HG02759 (cell line): ENCODE measurements at regions not wholly inside any gene's neighbourhood (a gene's known extent, or its start where the extent isn't known, plus 50 kb on each side); places are given as distances from the start of the nearest gene placed in this dataset.
"Not testable (repeated sequence)": the region's sequence is repeated elsewhere in the genome, so short reads cannot be mapped to it uniquely, and the experiment has no call there.

Source experiments
- ATAC-seq: cut with Tn5 transposase; IDR thresholded peaks from one replicate; pipeline ENCODE4 v1.9.1; 2021; ENCODE audit warnings: mild to moderate bottlenecking, moderate library complexity; ENCODE audit not compliant: unreplicated experiment

DNA sequence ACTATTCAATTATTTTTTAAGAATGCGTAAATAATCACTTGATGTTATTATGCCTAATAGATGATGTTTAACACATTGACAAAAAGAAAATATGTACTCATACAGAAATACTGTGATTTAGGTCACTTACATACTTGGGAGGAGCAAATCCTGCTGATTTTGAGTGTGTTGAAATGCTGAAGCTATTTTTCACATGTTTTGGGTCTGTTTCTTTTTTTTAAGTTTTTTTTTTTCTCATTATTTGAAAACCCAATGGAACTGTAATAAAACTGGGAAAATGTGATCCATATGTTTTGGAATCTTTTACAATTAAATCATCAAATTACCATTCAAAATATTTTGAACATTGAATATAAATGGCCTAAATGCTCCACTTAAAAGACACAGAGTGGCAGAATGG, 366.2 kb upstream of the ADAMTS5 start:
- no peak for ATAC-seq

DNA sequence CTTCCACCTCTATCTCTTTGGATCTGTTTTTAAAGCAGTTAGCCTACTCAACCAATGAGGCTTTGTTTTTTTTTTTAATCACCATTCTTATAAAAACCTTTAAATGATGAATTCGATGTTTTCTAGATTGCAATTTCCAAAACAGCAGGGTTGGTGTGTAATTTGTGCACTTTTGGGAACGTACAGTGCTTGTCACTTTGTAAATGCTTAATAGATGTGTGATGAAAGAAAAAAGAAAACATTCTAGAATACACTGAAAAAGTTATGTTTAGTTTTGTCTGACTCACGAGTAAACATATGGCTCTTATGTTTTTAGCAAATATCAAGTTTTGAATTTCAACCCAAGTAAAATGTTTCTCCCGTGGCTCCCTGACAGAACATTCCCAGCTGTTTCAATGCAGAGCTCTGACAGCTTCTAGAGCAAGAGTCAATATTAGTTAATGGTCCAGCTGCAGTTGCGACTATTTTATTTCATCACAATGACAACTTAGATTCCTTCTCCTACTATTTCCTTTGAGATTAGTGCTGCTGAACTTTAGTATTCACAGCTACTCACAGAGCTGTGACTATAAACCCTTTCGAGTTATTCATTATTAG, 362.5 kb upstream of the ADAMTS5 start:
- no peak for ATAC-seq

DNA sequence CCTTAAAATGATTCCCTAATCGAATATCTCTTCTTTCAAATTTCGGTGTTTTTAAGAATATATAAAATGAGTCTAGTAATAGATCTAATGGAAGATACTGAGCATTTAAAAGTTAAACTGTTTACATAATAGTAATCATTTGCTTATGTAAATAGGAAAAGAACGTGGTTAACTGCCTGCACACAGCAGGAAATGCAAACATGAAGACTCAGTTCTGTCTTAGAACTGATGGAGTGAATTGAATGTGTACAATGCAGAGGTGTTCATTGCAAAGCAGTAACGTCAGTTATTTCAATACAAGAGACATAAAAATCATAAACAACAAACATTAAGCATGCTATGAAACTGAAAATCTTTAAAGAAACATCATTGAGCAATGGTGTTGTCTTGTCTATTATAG, 359.4 kb upstream of the ADAMTS5 start:
- ATAC-seq, result no peak

GRCh38 chr21:27323331-27323730, 356.4 kb upstream of the ADAMTS5 start:
- ATAC-seq, result no peak

GRCh38 chr21:27321791-27322190, 354.9 kb upstream of the ADAMTS5 start:
- no peak for ATAC-seq

GRCh38 chr21:27320868-27321267, 354.0 kb upstream of the ADAMTS5 start:
- ATAC-seq, result no peak

DNA sequence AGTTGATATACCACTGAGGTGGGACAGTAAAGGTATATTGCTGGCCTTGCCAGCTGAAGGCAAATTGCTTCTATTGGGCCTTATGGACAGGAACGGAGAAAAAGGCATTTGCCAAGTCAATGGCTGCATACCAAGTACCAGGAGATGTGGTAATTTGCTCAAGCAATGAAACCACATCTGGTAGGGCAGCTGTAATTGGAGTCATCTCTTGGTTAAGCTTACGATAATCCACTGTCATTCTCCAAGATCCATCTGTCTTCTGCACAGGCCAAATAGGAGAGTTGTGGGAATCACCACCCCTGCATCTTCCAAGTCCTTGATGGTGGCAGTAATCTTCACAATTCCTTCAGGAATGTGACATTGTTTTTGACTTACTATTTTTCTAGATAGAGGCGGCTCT, 350.7 kb upstream of the ADAMTS5 start:
- ATAC-seq, result not testable (repeated sequence)

DNA sequence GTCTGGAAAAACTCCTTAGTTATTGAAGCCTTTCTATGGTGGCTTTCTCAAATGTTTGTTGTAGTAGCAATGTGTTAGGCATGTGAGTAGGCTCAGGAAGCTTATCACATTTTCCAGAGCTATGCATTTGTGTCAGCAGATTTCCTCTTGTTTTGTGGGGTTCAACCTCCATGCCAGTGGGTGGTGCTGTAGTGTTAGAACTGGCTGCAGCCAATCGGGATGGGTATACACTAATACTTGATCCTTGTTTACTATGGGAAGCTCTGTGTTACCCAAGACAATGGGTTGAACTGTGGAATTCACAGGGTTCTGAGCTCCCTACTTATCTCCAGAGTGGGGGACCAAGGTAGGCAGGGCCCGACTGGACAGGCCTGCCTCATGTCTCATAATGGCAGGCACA, 348.5 kb upstream of the ADAMTS5 start:
- no peak for ATAC-seq

DNA sequence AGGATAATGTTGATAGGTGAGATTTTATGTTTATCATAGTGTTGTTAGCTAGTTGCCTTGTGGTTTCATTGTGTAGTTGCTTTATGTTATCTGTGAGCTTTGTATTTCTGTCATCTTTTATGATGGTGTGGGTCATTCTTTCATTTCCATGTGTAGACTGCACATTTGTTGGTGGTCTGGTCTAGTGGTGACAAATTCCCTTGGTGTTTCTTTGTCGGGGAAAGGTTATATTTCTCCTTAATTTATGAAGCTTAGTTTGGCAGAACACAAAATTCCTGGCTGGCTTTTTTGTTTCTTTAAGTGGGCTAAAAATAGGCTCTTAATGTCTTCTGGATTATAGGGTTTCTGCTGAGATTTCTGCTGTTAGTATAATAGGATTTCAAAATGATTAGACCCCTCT, 347.2 kb upstream of the ADAMTS5 start:
- ATAC-seq, result no peak

DNA sequence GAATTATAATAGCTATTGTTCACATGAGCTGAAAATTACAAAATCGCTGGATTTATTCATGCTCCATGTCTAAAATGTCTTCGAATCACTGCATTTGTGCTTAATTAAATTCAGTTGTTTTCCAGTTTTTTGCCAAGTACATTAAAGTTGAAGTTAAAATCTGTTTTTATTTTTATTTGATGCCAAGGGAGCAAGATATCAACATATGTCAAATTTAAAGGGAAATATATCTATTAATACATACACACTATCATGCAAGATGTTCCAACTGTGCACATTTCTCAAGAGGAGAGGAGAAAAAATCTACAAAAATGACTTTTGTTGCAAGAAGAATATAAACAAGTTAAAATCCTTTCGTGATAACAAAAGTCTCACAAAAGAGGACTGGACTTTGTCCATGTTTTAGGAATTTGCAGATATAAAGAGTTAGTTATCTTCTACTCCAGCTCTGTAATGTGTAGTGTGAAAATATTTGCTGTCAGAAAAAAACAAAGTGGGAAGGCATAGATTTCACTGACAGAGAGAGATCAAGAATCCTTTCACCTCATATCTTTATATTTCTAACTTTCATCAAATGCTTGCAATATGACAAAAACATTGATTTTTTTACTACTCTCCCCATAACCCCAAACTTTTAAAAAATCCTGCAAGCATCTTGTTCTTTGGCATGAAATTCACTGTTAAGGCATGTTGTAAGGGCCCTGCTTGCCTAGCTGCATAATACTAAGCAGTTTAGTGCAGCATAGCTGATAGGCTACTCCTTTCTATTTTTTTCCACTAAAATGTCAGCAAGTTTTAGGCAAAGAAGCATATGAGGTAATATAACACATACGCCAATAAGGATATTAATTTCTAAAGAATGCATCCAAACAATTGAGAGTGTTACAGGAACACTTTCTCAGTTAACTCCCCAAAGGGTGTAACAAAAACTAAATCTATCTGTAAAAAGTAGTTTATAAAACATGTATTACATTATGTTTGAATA, 340.2 kb upstream of the ADAMTS5 start:
- ATAC-seq, result no peak

- no peak for ATAC-seq
Measured at GRCh38 chr21:27306206-27306605, 339.3 kb upstream of the ADAMTS5 start.

GRCh38 chr21:27301220-27301619, 334.3 kb upstream of the ADAMTS5 start:
- ATAC-seq, result no peak

DNA sequence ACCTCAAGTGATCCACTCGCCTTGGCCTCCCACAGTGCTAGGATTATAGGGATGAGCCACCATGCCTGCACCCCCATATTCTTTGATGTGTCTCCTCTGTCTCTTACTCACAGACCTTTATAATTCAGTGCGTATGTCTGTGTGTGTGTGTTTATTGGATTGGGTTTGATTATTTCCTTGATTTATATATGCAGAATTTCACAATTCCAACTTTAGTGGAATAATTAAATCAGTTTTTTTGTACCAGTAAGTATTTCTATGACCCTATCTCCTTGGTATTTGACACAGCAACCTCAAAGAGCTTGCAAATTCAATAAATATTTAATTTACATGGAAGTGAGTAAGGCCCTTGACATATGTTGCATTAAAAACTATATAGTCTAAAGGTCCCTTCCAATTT, 333.9 kb upstream of the ADAMTS5 start:
- ATAC-seq, result no peak

- no peak for ATAC-seq
Measured at GRCh38 chr21:27298465-27298864, 331.6 kb upstream of the ADAMTS5 start.

DNA sequence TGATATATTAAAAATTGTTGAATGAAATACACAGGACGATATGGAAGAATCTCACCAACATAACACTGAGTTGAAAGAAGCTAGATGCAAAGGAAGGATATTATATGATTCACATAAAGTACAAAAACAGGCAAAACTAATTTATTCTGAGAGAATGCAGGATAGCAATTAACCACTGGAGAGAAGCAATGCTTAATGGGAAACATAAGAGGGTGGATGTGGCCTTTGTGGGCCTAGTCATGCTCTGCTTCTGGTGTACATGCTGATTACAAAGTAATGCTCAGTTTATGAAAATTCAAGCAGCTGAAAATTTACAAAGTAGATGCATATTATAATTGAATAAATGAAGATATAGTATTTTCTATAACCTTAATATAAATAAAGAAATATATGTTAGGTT, 326.4 kb upstream of the ADAMTS5 start:
- no peak for ATAC-seq

GRCh38 chr21:27292783-27293182, 325.9 kb upstream of the ADAMTS5 start:
- no peak for ATAC-seq

DNA sequence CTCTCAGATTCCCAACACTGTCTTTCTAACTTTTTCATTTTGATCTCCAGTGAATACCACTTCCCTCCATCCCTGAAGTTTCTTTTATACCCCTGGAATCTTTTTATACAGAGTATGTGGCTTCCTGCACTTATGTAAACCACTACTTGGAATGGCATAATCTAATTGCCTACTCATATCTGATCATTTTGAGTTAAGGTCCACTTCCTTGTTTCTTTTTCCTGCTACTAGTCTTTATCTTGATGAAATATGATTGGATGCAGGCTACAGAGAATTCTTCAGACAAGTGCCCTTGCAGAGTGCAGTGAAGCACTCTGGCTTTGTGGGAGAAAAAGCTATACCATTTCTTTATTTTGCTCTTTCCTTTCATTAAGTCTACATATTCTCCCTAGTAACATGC, 325.3 kb upstream of the ADAMTS5 start:
- no peak for ATAC-seq

GRCh38 chr21:27291006-27291405, 324.1 kb upstream of the ADAMTS5 start:
- ATAC-seq, result no peak

DNA sequence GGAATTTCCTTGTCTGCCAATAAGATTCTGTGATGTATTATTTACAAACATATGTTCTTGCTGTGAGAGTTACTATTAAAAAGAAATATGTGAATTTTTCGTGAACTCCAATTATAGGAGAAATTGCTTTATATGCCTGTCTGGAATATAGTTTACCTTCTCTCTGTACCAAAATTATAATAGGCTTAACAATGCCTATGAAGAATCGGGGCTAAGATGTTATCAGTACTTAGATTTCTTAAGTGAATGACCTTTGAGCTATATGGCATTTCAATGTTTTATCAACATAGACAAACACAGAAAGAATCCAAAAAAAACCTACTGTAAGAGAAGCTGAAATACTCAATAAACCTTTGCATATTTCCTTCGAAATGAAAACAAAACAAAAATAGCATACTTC, 323.1 kb upstream of the ADAMTS5 start:
- no peak for ATAC-seq

GRCh38 chr21:27286760-27287159, 319.9 kb upstream of the ADAMTS5 start:
- no peak for ATAC-seq

GRCh38 chr21:27277110-27277509, 310.2 kb upstream of the ADAMTS5 start:
- ATAC-seq, result no peak

GRCh38 chr21:27275294-27275927, 308.5 kb upstream of the ADAMTS5 start:
- no peak for ATAC-seq
